ENCODE measurements at regions not wholly inside any gene's neighbourhood (a gene's known extent, or its start where the extent isn't known, plus 50 kb on each side); places are given as distances from the start of the nearest gene placed in this dataset.

- no peak for TF ChIP-seq CTCF (conservative IDR thresholded peaks at IDR 0.05; ENCODE audit: low read depth, low read length)
- Histone ChIP-seq H3K4me2 (no peak overlapping the region), H4K20me1 (ENCODE audit: insufficient read depth) (no peaks in the 10 kb centered on the region), H2AFZ (ENCODE audit: low read depth) (no peak overlapping the region), H3K36me3 (ENCODE audit: insufficient read depth) (no peaks in the 10 kb centered on the region), H3K79me2 (ENCODE audit: insufficient read depth, low read depth) (no peaks in the 10 kb centered on the region), H3K4me3 (IDR thresholded peaks at IDR 0.05; ENCODE audit: insufficient read depth, low read depth, low read length) (no peak overlapping the region), H3K27me3 (ENCODE audit: insufficient read depth, low read depth) (no peaks in the 10 kb centered on the region), H3K4me1 (ENCODE audit: low read depth, poor library complexity, severe bottlenecking) (no peaks in the 10 kb centered on the region), H3K9ac (no peak overlapping the region), H3K27ac (no peak overlapping the region)
Observed at GRCh38 chr6:67252663-67253062, 1382.4 kb upstream of the ADGRB3 start.

DNA sequence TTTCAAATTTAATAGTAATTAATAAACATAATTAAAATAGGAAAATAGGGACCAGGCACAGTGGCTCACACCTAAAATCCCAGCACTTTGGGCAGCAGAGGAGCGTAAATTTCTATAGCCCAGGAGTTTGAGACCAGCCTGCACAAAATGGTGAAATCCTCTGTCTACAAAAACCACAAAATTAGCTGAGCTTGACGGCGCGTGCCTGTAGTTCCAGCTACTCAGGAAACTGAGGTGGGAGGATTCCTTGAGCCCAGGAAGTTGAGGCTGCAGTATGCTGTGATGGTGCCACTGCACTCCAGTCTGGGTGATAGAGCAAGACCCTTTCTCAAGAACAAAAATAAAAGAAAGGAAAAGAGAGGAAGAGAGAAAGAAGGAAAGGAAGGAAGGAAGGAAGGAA is 1387.0 kb upstream of the ADGRB3 start:
- H2AFZ ChIP-seq (ENCODE audit: low read depth) = no peak overlapping the region

GRCh38 chr6:67244037-67244436 is 1391.0 kb upstream of the ADGRB3 start:
- Histone ChIP-seq H2AFZ (ENCODE audit: low read depth) (no peak overlapping the region), H3K27ac (no peak overlapping the region), H3K9ac (no peak overlapping the region), H3K4me3 (IDR thresholded peaks at IDR 0.05; ENCODE audit: insufficient read depth, low read depth, low read length) (no peak overlapping the region), H3K79me2 (ENCODE audit: insufficient read depth, low read depth) (no peaks in the 10 kb centered on the region), H3K36me3 (ENCODE audit: insufficient read depth) (no peaks in the 10 kb centered on the region), H3K4me2 (no peak overlapping the region), H3K4me1 (ENCODE audit: low read depth, poor library complexity, severe bottlenecking) (no peaks in the 10 kb centered on the region), H4K20me1 (ENCODE audit: insufficient read depth) (no peaks in the 10 kb centered on the region), H3K27me3 (ENCODE audit: insufficient read depth, low read depth) (no peaks in the 10 kb centered on the region)
- no peak for TF ChIP-seq CTCF (conservative IDR thresholded peaks at IDR 0.05; ENCODE audit: low read depth, low read length)

More for the DNA sequence above, 1387.0 kb upstream of the ADGRB3 start:
- H3K36me3 ChIP-seq (ENCODE audit: insufficient read depth) = no peaks in the 10 kb centered on the region
- no peaks in the 10 kb centered on the region for H3K4me1 ChIP-seq (ENCODE audit: low read depth, poor library complexity, severe bottlenecking)
- TF ChIP-seq CTCF (conservative IDR thresholded peaks at IDR 0.05; ENCODE audit: low read depth, low read length) = no peak
- H3K4me2 ChIP-seq = no peak overlapping the region
- no peak overlapping the region for H3K4me3 ChIP-seq (IDR thresholded peaks at IDR 0.05; ENCODE audit: insufficient read depth, low read depth, low read length)
- H4K20me1 ChIP-seq (ENCODE audit: insufficient read depth) = no peaks in the 10 kb centered on the region
- H3K79me2 ChIP-seq (ENCODE audit: insufficient read depth, low read depth) = no peaks in the 10 kb centered on the region
- H3K27ac ChIP-seq = no peak overlapping the region
- no peak overlapping the region for H3K9ac ChIP-seq
- H3K27me3 ChIP-seq (ENCODE audit: insufficient read depth, low read depth) = no peaks in the 10 kb centered on the region

GRCh38 chr6:67237277-67237676 is 1397.8 kb upstream of the ADGRB3 start:
- Histone ChIP-seq H4K20me1 (ENCODE audit: insufficient read depth) (no peaks in the 10 kb centered on the region), H3K79me2 (ENCODE audit: insufficient read depth, low read depth) (no peaks in the 10 kb centered on the region), H3K9ac (no peak overlapping the region), H3K27me3 (ENCODE audit: insufficient read depth, low read depth) (no peaks in the 10 kb centered on the region), H3K4me1 (ENCODE audit: low read depth, poor library complexity, severe bottlenecking) (no peaks in the 10 kb centered on the region), H3K4me3 (IDR thresholded peaks at IDR 0.05; ENCODE audit: insufficient read depth, low read depth, low read length) (no peak overlapping the region), H3K36me3 (ENCODE audit: insufficient read depth) (no peaks in the 10 kb centered on the region), H2AFZ (ENCODE audit: low read depth) (no peak overlapping the region), H3K4me2 (no peak overlapping the region), H3K27ac (no peak overlapping the region)
- no peak for TF ChIP-seq CTCF (conservative IDR thresholded peaks at IDR 0.05; ENCODE audit: low read depth, low read length)
